NCI-H524 (cell line): ENCODE measurements at regions not wholly inside any gene's neighbourhood (a gene's known extent, or its start where the extent isn't known, plus 50 kb on each side); places are given as distances from the start of the nearest gene placed in this dataset.
A peak's percentile ranks its signal among the peaks of the same experiment; 100 is the strongest.
"Not testable (repeated sequence)": the region's sequence is repeated elsewhere in the genome, so short reads cannot be mapped to it uniquely, and the experiment has no call there.

Experiments used
- DNase-seq, 2 experiments: peaks; one replicate each; lab custom pipeline; 2025; lab: John Stamatoyannopoulos, UW

DNA sequence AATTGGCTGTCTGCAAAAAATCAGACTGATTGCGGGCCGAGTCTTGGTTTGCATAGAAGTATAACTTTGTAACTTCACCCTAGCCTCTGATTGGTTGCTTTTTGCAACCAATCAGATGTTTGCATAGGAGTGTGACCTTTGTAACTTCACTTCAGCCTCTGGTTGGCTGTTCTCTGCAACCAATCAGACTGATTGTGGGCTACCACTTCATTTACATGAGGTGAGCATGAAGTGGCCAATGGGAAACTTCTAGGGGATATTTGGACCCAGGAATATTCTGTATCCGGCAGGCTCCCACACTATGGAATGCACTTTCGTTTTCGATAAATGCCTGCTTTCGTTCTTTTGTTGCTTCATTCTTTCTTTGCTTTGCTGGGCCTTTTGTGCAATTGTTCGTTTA lies 667.7 kb downstream of the FAM133A start:
- DNase-seq = not testable (repeated sequence)

DNA sequence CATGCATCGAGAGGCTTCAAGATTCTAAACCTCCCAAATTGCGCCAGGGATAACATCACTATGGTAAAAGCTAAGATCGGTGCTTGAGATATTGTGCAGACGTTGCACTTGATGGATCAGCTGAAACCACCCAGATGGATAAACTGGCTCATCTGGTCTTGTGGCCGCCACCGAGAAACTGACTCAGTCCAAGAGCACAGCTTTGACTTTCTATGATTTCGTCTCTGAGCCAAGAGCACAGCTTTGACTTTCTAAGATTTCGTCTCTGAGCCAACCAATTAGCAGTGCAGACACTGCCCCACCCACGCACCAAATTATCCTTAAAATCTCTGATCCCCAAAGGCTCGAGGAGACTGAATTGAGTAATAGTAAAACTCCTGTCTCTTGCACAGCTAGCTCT lies 687.2 kb downstream of the FAM133A start:
- no peak for DNase-seq

DNA sequence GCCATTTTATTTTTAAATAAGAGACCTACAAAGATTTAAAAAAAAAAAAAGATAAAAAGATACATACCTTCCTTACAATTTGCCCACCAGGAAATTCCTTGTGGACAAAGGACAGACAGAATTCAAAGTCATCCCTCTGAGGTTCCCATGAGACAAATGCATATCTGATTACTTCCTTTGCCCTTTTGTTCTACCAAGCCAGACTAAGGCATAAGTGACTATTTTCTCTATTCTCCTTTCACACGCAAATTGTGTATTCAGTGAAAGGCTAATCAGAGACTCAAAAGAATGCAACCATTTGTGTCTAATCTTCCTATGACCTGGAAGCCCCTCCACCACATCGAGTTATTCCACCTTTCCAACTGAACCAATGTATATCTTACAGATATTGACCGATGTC lies 691.7 kb downstream of the FAM133A start:
- no peak for DNase-seq

DNA sequence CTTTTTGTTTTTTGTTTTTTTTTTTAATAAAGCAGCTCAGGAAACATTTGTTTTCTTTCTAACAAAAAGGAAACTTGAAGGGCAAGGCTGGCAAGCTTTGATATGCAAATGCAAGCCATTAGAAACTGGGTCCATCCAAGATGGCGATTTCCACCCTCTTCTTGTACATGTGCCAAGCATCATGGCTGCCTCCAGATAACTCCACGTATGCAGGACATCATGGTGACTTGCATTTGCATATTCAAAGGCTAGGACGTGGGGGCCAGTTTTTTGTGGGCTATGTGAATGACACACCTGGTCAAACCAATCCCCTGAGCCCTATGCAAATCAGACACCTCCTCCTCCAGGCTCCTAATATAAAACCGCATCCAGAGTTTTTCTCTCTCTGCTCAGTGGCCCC lies 692.6 kb downstream of the FAM133A start:
- DNase-seq = no peak

DNA sequence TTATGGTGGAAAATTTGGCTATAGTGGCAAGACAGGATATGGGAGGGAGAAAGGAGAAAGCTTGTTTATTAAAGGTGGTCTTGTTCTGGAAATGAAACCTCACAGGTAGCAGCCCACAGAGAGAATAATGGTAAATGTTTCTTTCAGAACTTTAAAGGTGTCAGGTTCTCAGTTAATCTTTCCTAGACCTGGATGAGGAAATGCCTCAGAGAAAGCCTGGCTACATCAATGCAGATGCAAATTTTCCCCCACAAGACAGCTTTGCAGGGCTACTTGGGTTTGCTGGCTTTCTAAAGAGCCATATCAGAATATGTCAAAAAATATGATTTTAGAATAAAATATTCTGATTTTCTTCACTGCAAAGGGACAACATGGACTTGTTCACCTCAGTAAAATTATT lies 715.0 kb downstream of the FAM133A start:
- no peak for DNase-seq

DNA sequence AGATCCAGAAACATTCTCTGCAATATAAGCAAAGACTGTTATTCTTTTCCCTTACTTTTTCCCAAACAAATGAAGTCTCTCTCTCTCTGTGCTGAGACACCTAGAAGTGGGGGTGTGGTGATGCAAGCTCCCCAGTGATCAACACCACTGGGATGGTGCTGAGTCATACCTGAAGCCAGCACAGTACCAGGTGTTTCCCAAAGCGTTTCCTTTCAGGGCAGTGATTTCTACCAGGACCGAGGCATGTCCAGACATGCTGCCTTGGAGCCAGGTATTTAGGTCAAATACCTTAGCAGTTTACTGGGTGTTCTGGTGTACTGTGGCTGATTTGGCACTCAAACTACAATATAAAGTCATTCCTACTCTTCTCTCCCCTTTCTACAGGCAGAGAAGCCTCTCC lies 726.5 kb downstream of the FAM133A start:
- no peak for DNase-seq

DNA sequence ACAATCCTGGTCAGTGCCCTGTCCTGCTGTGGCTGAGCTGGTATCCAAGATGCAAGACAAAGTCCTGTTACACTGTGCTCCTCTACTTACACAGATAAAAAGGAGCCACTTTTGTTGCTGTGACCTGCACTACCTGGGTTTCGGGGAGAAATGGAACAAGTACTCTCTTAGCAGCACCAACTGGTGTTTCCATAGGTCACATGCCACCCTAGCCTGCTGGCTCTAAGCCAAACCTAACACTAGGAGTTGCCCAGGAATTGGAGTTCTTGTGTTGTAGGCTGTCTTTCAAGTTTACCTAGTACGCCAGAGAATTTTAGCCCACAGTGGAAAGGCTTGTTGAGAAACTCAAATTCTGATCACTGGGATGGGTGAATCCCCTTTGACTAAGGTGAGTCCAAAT lies 727.4 kb downstream of the FAM133A start:
- DNase-seq = no peak

DNA sequence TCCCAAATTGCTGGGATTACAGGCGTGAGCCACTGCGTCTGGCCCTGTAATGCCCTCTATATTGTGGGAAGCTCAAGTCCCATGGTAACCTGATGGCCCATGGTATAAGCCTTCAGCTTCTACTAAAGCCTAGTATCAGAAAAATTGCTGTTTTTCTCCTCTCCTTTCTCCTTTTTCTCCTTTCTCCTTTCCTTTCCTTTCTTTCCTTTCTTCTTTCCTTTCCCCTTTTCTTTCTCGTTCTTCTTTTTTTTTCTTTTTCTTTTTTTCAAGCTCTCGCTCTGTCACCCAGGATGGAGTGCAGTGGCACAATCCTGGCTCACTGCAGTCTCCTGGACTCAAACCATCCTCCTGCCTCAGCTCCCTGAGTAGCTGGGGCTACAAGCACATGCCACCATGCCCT lies 740.7 kb downstream of the FAM133A start:
- no peak for DNase-seq

DNA sequence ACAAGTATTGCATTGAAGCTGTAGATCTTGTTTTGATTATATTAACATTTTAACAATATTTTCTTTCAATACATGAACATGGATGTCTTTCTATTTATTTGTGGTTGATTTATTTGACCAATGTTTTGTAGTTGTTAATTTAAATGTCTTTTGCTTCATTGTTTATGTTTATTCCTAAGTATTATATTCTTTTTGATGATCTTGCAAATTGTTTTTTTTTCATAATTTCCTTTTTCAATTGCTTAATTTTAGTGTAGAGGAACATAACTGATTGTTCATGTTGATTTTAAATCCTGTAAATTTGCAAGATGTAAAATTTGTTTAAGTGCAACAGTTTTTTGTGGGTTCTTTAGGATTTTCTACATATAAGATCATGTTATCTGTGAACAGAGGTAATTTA lies 744.1 kb downstream of the FAM133A start:
- DNase-seq = no peak

DNA sequence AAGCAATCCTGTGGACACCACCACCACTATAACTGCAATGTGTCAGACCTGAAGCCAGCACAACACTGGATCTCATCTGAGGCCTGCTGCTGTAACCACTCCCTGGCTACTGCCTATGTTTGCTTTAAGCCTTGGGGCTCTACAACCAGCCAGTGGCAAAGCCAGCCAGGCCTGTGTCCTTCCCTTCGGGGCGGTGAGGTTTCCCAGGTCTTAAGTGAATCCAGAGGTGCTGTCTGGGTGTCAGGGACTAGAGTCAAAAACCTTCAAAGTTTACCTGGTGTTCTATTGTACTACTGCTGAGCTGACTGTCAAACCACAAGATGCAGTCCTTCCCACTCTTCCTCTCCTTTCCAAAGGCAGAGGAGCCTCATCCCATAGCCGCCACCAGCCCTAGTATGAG lies 750.5 kb downstream of the FAM133A start:
- no peak for DNase-seq

DNA sequence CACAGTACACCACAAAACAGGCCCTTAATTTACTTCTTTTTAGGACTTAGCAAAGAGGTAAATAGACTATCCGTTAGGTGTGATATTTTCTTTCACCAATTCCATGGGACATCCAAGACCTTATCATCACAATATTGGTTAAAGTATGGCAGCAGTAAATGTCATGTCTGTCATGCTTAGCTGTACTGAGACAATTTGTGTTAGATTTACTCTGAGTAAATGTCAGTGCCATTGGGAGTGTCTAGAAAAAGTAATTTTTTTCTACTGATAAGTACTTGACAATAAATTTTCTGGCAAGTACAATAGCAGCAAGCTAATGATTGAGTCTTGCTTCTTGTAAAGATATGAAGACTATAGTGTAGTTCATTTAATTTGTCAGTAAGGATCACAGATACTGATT lies 756.1 kb downstream of the FAM133A start:
- no peak for DNase-seq

DNA sequence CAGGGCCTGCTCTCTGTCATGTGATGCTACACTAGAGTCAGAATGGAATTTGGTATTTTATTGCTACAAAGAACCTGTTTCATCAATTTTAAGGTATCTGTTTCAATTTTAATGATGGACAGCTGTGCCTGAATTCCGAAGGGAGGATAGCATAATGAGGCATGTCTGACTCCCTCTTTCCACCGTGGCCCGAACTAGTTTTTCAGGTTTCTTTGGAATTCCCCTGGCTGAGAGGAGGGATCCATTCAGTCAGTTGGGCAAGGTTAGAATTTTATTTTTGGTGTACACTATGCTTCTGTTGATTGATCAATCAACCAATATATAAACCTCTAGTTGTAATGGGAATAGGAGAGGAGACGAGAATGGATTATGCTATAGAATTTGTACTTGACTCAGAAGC lies 761.8 kb downstream of the FAM133A start:
- peak in 1 of 2 experiments; percentile 29 for DNase-seq

DNA sequence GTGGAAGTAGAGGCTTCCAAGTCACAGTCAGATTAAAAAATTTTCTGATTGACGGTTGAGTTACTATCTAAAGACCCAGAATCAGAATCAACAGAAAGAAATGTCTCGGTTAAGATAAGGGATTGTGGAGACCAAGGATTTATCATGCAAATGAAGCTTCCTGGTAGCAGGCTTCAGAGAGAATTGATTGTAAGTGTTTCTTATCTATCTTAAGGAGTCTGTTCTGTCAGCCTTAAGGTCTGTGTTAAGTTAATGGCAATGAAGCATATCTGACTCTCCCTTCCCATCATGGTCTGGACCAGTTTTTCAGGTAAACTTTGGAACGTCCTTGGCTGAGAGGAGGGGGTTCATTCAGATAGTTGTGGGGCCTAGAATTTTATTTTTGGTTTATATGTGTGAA lies 780.2 kb downstream of the FAM133A start:
- DNase-seq = no peak

DNA sequence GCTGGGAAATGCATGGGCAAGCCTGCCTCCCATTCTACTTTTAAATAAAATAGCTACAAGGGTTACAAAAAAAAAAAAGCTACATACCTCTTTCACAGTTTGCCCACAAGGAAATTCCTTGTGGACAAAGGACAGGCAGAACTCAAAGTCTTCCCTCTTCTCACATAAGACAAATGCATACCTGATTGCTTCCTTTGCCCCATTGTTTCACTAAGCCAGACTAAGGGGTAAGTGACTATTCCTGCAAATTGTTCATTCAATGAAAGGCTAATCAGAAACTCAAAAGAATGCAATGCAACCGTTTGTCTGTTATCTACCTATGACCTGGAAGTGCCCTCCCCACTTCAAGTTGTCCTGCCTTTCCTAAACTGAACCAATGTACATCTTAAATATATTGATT lies 780.6 kb downstream of the FAM133A start:
- no peak for DNase-seq

DNA sequence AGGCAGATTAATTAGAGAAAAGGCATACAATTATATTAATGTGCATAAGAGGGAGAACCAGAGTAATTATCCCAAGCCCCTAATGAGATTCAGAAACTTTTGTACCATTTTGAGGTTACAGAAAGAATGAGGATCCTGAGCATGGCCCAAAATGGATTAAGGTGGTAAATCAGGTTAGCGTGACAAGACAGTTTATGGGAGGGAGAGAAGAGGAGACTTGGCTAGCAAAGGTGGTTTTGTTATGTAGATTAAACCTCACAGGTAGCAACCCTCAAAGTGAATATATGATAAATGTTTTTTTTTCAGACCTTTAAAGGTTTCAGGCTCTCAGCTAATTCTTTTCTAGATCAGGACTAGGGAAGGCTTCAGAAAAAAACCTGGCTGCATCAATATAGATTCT lies 781.8 kb downstream of the FAM133A start:
- no peak for DNase-seq

DNA sequence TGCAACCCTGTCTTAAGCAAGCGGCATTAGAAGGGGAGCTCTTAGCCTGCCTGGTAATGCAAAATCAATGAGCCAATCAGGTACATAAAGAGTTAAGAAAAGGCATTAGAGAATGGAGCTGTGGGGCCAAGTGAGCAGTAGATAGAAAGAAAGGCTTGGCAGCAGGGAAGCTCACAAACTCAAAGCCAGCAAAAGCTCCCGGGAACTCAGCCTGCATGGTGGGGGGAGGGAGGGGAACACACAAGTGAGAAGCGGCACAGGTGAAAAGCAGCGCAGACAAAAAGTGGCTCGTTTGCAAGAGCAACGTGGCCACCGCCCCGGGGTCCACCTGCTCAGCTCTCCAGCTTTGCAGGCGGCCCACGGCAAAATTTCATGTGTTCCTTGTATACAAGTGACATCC lies 818.5 kb downstream of the FAM133A start:
- no peak for DNase-seq

DNA sequence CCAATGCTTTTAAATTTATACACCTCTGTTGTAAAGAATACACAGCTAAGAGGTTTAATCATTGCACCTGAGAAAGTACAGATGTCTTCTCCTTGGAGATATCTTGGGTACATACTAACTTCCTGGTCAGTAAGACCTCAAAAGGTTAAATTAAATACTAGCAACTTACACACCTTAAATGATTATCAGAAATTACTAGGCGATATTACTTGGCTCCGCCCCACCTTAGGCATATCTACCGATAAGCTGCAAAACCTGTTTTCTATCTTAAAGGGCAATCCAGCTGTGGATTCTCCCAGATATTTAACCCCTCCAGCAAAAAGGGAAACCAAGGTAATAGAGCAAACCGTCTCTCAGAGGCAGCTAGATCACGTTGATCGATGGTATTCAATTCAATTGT lies 819.4 kb downstream of the FAM133A start:
- no peak for DNase-seq

DNA sequence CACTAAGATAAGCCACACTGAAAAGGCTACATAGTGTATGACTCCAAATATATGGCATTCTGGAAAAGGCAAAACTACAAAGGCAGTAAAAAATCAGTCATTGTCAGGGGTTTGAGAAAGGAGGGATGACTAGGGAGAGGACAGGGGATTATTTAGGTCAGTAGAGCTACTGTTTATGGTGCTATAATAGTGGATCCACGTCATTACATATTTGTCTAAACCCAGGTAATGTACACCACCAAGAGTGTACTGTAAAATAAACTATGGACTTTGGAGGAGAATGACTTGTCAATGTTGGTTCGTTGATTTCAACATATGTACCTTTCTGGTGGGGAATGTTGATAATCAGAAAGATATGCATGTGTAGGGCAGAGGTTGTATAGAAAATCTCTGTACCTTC lies 837.6 kb downstream of the FAM133A start:
- no peak for DNase-seq

DNA sequence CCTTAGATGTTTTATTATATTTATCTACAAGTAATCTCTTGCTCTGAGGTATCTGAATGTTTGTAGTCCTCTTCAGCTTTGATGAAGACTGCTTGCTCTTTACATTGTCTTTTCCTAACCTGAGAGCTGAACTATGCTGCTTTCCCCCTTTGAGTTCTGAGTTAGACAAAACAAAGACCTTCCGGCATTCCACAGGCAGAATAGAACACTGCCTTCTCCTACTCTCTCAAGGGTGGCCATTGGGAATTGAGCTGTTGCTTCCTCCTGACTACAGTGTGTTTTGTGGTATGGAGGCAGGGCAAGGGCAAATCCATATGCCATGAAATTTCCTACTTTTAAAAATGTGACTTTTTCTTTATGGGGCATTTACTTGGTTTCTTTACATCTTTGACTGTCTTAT lies 841.0 kb downstream of the FAM133A start:
- DNase-seq = no peak

DNA sequence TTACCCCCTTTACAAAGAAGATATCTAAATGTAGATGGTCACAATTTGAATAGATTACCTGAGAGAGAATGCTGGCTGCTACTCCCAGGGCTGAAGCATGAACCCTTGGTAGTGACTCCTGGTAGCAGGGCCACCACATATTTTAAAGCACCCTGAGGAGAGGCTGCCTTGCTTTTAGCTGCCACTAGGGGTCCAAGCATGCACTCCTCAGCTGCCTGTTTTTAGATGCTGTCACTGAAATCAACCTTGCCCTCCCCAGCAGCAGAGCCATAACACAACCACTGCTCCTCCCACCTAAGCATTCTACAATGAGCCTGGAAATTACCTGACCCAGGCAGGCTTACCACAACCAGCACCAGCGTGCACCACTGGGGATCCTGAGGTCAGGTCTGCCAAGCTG lies 850.9 kb downstream of the FAM133A start:
- DNase-seq = no peak

DNA sequence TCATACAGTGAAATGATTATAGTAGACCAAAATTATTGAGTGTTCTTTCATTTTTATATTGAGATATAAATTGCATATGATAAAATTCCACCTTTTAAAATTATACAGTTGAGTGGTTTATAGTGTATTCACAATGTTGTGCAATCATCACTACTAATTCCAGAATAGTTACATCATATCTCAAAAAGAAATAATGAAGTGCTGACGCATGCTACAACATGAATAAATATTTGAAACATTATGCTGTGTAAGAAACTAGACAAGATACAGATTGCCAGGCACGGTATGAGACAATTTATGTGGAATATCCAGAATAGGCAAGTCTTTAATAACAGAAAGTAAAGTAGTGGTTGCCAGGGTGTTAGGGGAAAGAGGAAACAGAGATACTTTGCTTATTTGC lies 871.7 kb downstream of the FAM133A start:
- no peak for DNase-seq

DNA sequence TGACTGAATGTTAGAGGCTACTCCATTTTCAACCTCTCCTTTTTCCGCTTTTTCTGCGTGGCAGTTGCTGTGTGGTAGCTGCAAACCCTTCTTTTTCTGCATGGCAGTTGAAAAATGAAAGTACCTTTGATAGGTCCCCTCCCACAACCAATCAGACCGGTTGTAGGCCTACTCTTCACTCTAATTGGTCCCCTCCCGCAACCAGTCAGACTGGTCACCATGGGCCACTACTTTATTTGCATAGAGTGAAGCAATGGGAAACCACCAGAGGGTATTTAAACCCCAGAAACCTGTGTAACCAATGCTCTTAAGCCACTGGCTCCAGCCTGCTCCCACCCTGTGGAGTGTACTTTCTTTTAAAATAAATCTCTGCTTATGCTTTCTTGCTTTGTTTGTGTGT lies 877.8 kb downstream of the FAM133A start:
- no peak for DNase-seq

DNA sequence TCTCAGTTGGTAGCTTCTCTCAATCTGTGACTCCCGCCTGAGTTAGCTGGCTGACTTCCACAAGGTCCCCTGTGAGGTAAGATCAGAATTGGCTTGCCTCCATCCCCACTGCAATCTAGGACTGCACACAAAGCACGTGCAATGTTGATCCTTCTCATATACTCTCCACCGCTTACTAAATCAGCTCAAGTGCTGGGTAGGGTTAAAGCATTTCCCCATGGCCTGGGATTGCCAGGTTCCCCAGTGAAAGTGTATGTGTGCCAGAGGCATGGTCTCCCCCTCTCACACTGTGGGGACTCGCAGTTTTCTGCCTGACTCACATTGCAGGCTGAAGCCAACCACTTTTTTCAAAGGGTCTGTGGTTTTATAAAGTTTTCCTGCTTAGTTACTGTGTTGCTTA lies 886.9 kb downstream of the FAM133A start:
- DNase-seq = no peak

DNA sequence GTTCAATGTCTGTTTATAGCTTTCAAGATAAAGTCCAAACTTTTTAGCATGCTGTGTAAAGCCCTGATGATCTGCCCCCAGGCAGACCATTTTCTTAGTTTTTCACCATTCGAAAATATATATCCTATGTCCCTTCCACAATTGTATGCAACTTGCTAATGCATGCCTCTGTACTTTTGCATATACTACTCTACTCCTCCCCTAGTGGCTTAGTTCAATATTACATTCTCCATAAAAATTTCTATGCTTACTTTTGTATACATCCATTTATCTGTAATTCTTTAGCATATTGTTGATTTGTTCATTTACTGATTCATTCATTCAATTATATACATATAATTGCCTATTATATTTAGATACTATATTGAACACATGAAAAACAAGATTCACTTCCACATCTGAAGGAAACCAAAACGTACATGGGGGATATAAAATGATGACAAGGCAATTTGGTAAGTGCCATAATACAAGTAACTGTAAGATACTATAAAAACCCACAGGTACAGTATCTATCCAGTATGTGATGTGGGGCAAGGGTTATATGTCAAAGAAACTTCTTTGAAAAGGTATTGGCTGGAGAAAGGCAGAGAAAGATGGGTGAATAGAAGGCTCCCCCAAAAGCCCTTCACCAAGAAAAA lies 902.5 kb downstream of the FAM133A start:
- DNase-seq = peak in 1 of 2 experiments; percentile 4

DNA sequence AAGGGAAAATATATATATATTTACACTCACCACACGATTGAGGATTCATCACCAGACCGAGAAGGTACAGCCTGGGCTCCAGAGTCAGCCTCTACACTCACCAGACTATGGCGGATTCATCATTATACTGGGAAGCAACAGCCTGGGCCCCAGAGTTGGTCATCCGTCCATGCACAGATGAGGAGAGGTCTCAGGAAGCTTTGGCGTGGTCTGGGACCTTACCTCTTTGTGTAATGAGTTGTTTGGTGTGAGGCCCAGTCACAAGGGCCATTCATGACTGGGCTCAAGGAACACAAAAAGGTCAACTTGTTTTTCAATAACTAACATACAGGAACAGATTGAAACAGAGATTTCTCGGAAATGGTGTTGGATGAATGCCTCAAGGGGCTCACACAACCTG lies 926.1 kb downstream of the FAM133A start:
- no peak for DNase-seq
